Heart left ventricle (tissue), 16 donors: ENCODE measurements at regions not wholly inside any gene's neighbourhood (a gene's known extent, or its start where the extent isn't known, plus 50 kb on each side); places are given as distances from the start of the nearest gene placed in this dataset.

Experiments used
- ATAC-seq, 4 donors: fragments of 200-7000 bp; cut with Tn5 transposase; one replicate each; pipeline ENCODE4 v1.9.1; 2020 to 2022; ENCODE audit warnings: moderate library complexity in 4 of 4, mild to moderate bottlenecking in 3 of 4, moderate number of reproducible peaks in 1 of 4
- DNase-seq, 5 donors: peaks; one replicate each; pipeline ENCODE4 v3.0.0-alpha.2; 2020
- H3K27ac ChIP-seq, 12 donors: fragments of 200-600 bp; sonication (generic) in 4 of 12; one replicate each; pipeline versions ENCODE4 v1.5.0 to v1.8.0; 2016 to 2022; ENCODE audit warnings: mild to moderate bottlenecking in 2 of 12
- H3K27me3 ChIP-seq, 9 donors: fragments of 200-600 bp; sonication (generic) in 2 of 9; one replicate each; pipeline versions ENCODE4 v1.5.1 to v1.8.0; 2016 to 2022; ENCODE audit warnings: mild to moderate bottlenecking in 3 of 9
- H3K36me3 ChIP-seq, 9 donors: fragments of 200-600 bp; sonication (generic) in 2 of 9; one replicate each; pipeline versions ENCODE4 v1.5.0 to v1.8.0; 2018 to 2022; ENCODE audit warnings: mild to moderate bottlenecking in 2 of 9
- H3K4me1 ChIP-seq, 12 donors: fragments of 200-600 bp; sonication (generic) in 4 of 12; one replicate each; pipeline versions ENCODE4 v1.5.0 to v1.8.0; 2016 to 2022; ENCODE audit warnings: mild to moderate bottlenecking in 3 of 12
- H3K4me3 ChIP-seq, 12 donors: fragments of 200-600 bp; sonication (generic) in 4 of 12; one replicate each; pipeline versions ENCODE4 v1.5.0 to v1.8.0; 2017 to 2022; ENCODE audit warnings: mild to moderate bottlenecking in 9 of 12, moderate library complexity in 4 of 12
- H3K9me3 ChIP-seq, 12 donors: fragments of 200-600 bp; sonication (generic) in 4 of 12; one replicate each; pipeline versions ENCODE4 v1.5.0 to v1.8.0; 2016 to 2022; ENCODE audit warnings: mild to moderate bottlenecking in 1 of 12
- CTCF ChIP-seq, 12 donors: fragments of 200-600 bp; sonication (generic) in 4 of 12; IDR thresholded peaks; one replicate each; pipeline versions ENCODE4 v1.5.0 to v1.8.0; 2018 to 2022; ENCODE audit warnings: antibody characterized with exemption in 12 of 12, mild to moderate bottlenecking in 5 of 12
- POLR2A ChIP-seq, 2 donors: fragments of 450-650 bp; IDR thresholded peaks; one replicate each; pipeline ENCODE4 v1.6.1; 2017; ENCODE audit warnings: antibody characterized with exemption in 2 of 2, mild to moderate bottlenecking in 2 of 2, moderate library complexity in 2 of 2
- WGBS, 4 donors: extraction: QIAGEN DNeasy Blood & Tissue Kit in 2 of 4; methylation state at CpG; one replicate each; pipeline versions ENCODE4 v1.1.5 to v1.1.7; 2013 to 2018; 5-methylcytosine and 5-hydroxymethylcytosine counted together
- intact Hi-C, 10 donors: fragments of 100-400 bp; cut with DNase I; formaldehyde crosslinking; loops; one replicate each; pipeline versions ENCODE4 v1.11.1 to v1.14.2; 2022
- donor health status: ischemic (EF 13 %, LVEDD 7.1; RV severe dilation, severe dysfunction).
- donor health status: healthy with polysubstance abuse.
- donor health status: DM: no; HTN: yes; CAD: no.
- donor health status: DM: no; HTN: no; CAD: no.
- donor health status: ischemic (EF 25% LVEDD 6.9; RV normal size, moderate dysfunction).
- donor health status: ischemic (EF 25% LVEDD 5.7; RV mildly dilated, moderate dysfunction).
- donor health status: healthy.
- donor health status: DM: yes; HTN: yes; CAD: no.
- donor health status: ischemic (EF 35%, LVEDD 5.7; RV mildly dilated, moderate dysfunction).
- donor health status: nonischemic (EF 11% LVEDD 7.7; RV severe dilation, severe dysfunction).
- donor health status: DM: yes; HTN: yes; CAD: no.
- donor health status: PGD.
- donor health status: ischemic (EF 29% LVEDD 5.4; RV normal size, mild dysfunction).
- donor health status: nonischemic (EF 23%, LVEDD 6.1; RV moderate dilation, normal function).

GRCh38 chr4:185071236-185071811 is 53.0 kb downstream of the HELT start:
- peak overlapping the region in 5 of 12 donors; percentile 10 to 56 (median 30) for H3K27ac ChIP-seq
- ATAC-seq, result peak in 3 of 4 donors; percentile 54 to 78 (median 63)

GRCh38 chr4:185079271-185079905 is 61.1 kb downstream of the HELT start:
- no peaks in the 10 kb centered on the region for H3K27me3 ChIP-seq
- no peaks in the 10 kb centered on the region for H3K9me3 ChIP-seq
- H3K4me3 ChIP-seq, result no peak overlapping the region
- no peak for ATAC-seq
- WGBS, 4 donors, result 57 to 73% (median 66%) methylated on average over 6 of the region's 6 CpGs
- H3K27ac ChIP-seq, result no peak overlapping the region
- no peak for DNase-seq
- H3K36me3 ChIP-seq, result no peaks in the 10 kb centered on the region
- intact Hi-C loops, result no loop called here
- TF ChIP-seq CTCF (IDR thresholded peaks at IDR 0.05), result no peak
- no peak for TF ChIP-seq POLR2A (IDR thresholded peaks at IDR 0.05)
- H3K4me1 ChIP-seq, result no peaks in the 10 kb centered on the region

More at GRCh38 chr4:185071236-185071811, 53.0 kb downstream of the HELT start:
- H3K27me3 ChIP-seq, result no peaks in the 10 kb centered on the region
- no peaks in the 10 kb centered on the region for H3K9me3 ChIP-seq
- H3K4me3 ChIP-seq, result peak overlapping the region in 1 of 12 donors; percentile 19
- no peaks in the 10 kb centered on the region for H3K36me3 ChIP-seq
- no peak for DNase-seq
- WGBS, 4 donors, result 56 to 68% (median 62%) methylated on average over 8 of the region's 8 CpGs
- TF ChIP-seq CTCF (IDR thresholded peaks at IDR 0.05) (no peak), POLR2A (IDR thresholded peaks at IDR 0.05) (no peak)
- intact Hi-C loops, result no loop called here
- H3K4me1 ChIP-seq, result peaks cover 0 to 14% (median 0%) of the 10 kb centered on the region in 12 donors

- no peaks in the 10 kb centered on the region for H3K27me3 ChIP-seq
- H3K4me1 ChIP-seq, result no peaks in the 10 kb centered on the region
- 75 to 78% (median 76%) methylated on average over 4 of the region's 4 CpGs for WGBS, 4 donors
- intact Hi-C loops, result no loop called here
- H3K9me3 ChIP-seq, result no peaks in the 10 kb centered on the region
- H3K36me3 ChIP-seq, result no peaks in the 10 kb centered on the region
- no peak overlapping the region for H3K27ac ChIP-seq
- DNase-seq, result no peak
- TF ChIP-seq POLR2A (IDR thresholded peaks at IDR 0.05), result no peak
- TF ChIP-seq CTCF (IDR thresholded peaks at IDR 0.05), result no peak
- H3K4me3 ChIP-seq, result no peak overlapping the region
- no peak for ATAC-seq
These were observed 62.3 kb downstream of the HELT start for GRCh38 chr4:185080545-185080944.

GRCh38 chr4:185082561-185082960 is 60.5 kb upstream of the SLC25A4 start:
- Histone ChIP-seq H3K27me3 (no peaks in the 10 kb centered on the region), H3K4me3 (no peak overlapping the region), H3K4me1 (no peaks in the 10 kb centered on the region), H3K27ac (no peak overlapping the region), H3K9me3 (no peaks in the 10 kb centered on the region), H3K36me3 (no peaks in the 10 kb centered on the region)
- TF ChIP-seq POLR2A (IDR thresholded peaks at IDR 0.05) (no peak), CTCF (IDR thresholded peaks at IDR 0.05) (no peak)
- 62 to 72% (median 67%) methylated on average over 3 of the region's 3 CpGs for WGBS, 4 donors
- intact Hi-C loops, result no loop called here
- ATAC-seq (no peak), DNase-seq (no peak)
